Kidney (tissue), 13 donors: ENCODE measurements at regions not wholly inside any gene's neighbourhood (a gene's known extent, or its start where the extent isn't known, plus 50 kb on each side); places are given as distances from the start of the nearest gene placed in this dataset.
A peak's percentile ranks its signal among the peaks of the same experiment; 100 is the strongest.

Experiments used
- DNase-seq, 5 donors: peaks; one replicate each; pipeline ENCODE4 v3.0.0-alpha.2; 2013 to 2020
- FAIRE-seq: peaks from 2 replicates; lab custom pipeline; 2012; peaks lifted over from hg19 to GRCh38; lab: Jason Lieb, UNC
- H3K27ac ChIP-seq, 2 donors: one replicate each; pipeline ENCODE4 v1.7.0; 2013; ENCODE audit warnings: low read depth in 2 of 2, low read length in 2 of 2, inconsistent platforms in 1 of 2
- H3K27me3 ChIP-seq: one replicate; pipeline ENCODE4 v1.7.1; 2013; ENCODE audit warnings: low read length, inconsistent platforms; ENCODE audit not compliant: control insufficient read depth, insufficient read depth
- H3K36me3 ChIP-seq, 3 donors: one replicate each; pipeline versions ENCODE4 v1.7.0 to v1.7.1; 2013; ENCODE audit warnings: low read length in 3 of 3, control low read depth in 1 of 3, inconsistent platforms in 1 of 3; ENCODE audit not compliant: insufficient read depth in 3 of 3, control insufficient read depth in 2 of 3
- H3K4me1 ChIP-seq, 3 donors: one replicate each; pipeline versions ENCODE4 v1.7.0 to v1.7.1; 2013; ENCODE audit warnings: low read length in 3 of 3, inconsistent platforms in 1 of 3, low read depth in 1 of 3; ENCODE audit not compliant: control insufficient read depth in 2 of 3, insufficient read depth in 2 of 3
- H3K4me3 ChIP-seq, 3 donors: one replicate each; pipeline versions ENCODE4 v1.7.0 to v1.8.1; 2013; ENCODE audit warnings: low read length in 3 of 3, control low read depth in 1 of 3, inconsistent platforms in 1 of 3
- H3K9ac ChIP-seq, 3 donors: one replicate each; pipeline versions ENCODE4 v1.7.0 to v1.7.1; 2013; ENCODE audit warnings: low read length in 3 of 3, control low read depth in 1 of 3, inconsistent platforms in 1 of 3
- H3K9me3 ChIP-seq, 3 donors: one replicate each; pipeline versions ENCODE4 v1.7.0 to v1.7.1; 2013; ENCODE audit warnings: low read length in 3 of 3, control low read depth in 1 of 3, inconsistent platforms in 1 of 3; ENCODE audit not compliant: control insufficient read depth in 2 of 3, insufficient read depth in 1 of 3
- intact Hi-C: fragments of 100-400 bp; cut with DNase I; formaldehyde crosslinking; loops from one replicate; pipeline ENCODE4 v1.11.1; 2022
- TF ChIP-seq, protein P1 (sequence below): IDR thresholded peaks from 3 replicates; pipeline ENCODE4 v1.5.1; 2012; ENCODE audit warnings: mild to moderate bottlenecking, moderate library complexity, borderline replicate concordance; ENCODE audit not compliant: insufficient read depth; ENCODE audit errors: extremely low read depth
- donor health status: control.
- donor health status: control.
- donor health status: control.
- donor health status: control.
- donor health status: control.
- donor health status: DM: yes; HTN: yes; CAD: no.
- donor health status: Normal renal cell carcinoma (clear cell type).

DNA sequence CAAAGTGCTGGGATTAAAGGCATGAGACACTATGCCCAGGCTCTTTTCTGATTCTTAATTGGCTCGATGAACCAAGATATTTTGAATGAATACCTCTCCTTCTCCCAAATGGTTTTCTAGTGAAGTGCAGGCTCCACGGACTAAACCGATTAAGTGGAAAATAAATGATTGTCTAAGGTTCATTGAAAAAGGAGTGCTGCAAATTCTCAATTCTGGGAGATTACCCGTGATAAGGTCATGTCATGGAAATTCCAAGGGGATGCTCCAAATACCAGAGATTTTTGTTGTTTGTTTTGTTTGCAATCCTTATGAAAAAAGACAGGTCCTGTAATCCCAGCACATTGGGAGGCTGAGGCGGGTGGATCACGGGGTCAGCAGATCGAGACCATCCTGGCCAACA is 406.9 kb upstream of the TBL1XR1 start:
- Histone ChIP-seq H3K9me3 (no peaks in the 10 kb centered on the region), H3K27me3 (no peaks in the 10 kb centered on the region), H3K4me3 (no peak overlapping the region), H3K36me3 (no peaks in the 10 kb centered on the region), H3K4me1 (peaks cover 0 to 12% (median 6%) of the 10 kb centered on the region in 3 donors), H3K9ac (no peak overlapping the region), H3K27ac (no peak overlapping the region)
- intact Hi-C loops, result no loop called here
- TF ChIP-seq, protein P1, sequence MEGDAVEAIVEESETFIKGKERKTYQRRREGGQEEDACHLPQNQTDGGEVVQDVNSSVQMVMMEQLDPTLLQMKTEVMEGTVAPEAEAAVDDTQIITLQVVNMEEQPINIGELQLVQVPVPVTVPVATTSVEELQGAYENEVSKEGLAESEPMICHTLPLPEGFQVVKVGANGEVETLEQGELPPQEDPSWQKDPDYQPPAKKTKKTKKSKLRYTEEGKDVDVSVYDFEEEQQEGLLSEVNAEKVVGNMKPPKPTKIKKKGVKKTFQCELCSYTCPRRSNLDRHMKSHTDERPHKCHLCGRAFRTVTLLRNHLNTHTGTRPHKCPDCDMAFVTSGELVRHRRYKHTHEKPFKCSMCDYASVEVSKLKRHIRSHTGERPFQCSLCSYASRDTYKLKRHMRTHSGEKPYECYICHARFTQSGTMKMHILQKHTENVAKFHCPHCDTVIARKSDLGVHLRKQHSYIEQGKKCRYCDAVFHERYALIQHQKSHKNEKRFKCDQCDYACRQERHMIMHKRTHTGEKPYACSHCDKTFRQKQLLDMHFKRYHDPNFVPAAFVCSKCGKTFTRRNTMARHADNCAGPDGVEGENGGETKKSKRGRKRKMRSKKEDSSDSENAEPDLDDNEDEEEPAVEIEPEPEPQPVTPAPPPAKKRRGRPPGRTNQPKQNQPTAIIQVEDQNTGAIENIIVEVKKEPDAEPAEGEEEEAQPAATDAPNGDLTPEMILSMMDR, result no peak
- DNase-seq (no peak), FAIRE-seq (no peak)

- H3K9ac ChIP-seq, result no peak overlapping the region
- no peak overlapping the region for H3K27ac ChIP-seq
- H3K36me3 ChIP-seq, result no peaks in the 10 kb centered on the region
- intact Hi-C loops, result no loop called here
- DNase-seq (peak in 1 of 5 donors; percentile 16), FAIRE-seq (no peak)
- H3K9me3 ChIP-seq, result no peaks in the 10 kb centered on the region
- H3K27me3 ChIP-seq, result no peaks in the 10 kb centered on the region
- TF ChIP-seq, protein P1, result no peak
- H3K4me3 ChIP-seq, result no peak overlapping the region
- H3K4me1 ChIP-seq, result peaks cover 0 to 22% (median 9%) of the 10 kb centered on the region in 3 donors
Observed at GRCh38 chr3:177606891-177607290, 409.6 kb upstream of the TBL1XR1 start.

DNA sequence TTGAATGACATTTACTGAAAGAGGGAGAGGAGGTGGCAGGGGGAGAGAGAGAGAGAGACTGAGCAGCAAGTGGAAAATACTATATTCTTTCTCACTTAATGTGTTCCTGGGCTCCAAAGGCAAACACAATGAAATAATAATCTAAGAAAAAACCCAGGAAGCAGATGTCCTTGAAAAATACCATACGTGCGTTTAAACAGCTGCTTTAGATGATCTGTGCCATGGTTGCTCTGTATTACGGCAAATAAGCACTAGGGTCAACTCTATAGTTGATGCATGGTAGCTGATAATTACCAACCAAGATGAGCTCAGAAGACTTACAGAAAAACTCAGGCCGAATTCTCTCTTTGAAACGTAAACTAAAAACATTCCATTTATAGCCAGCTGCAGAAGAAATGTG is 410.3 kb upstream of the TBL1XR1 start:
- peaks cover 0 to 21% (median 8%) of the 10 kb centered on the region in 3 donors for H3K4me1 ChIP-seq
- no peak for FAIRE-seq
- H3K4me3 ChIP-seq, result no peak overlapping the region
- H3K36me3 ChIP-seq, result no peaks in the 10 kb centered on the region
- no peaks in the 10 kb centered on the region for H3K9me3 ChIP-seq
- H3K27me3 ChIP-seq, result no peaks in the 10 kb centered on the region
- TF ChIP-seq, protein P1, result no peak
- no peak for DNase-seq
- H3K9ac ChIP-seq, result no peak overlapping the region
- H3K27ac ChIP-seq, result no peak overlapping the region
- intact Hi-C loops, result no loop called here

GRCh38 chr3:177608443-177608842 is 411.2 kb upstream of the TBL1XR1 start:
- peaks cover 0 to 13% (median 3%) of the 10 kb centered on the region in 3 donors for H3K4me1 ChIP-seq

More at GRCh38 chr3:177608443-177608842, 411.2 kb upstream of the TBL1XR1 start:
- H3K4me3 ChIP-seq, result no peak overlapping the region
- H3K27ac ChIP-seq, result no peak overlapping the region
- no peaks in the 10 kb centered on the region for H3K36me3 ChIP-seq
- no peaks in the 10 kb centered on the region for H3K9me3 ChIP-seq
- no peak for FAIRE-seq
- H3K9ac ChIP-seq, result no peak overlapping the region
- no peak for DNase-seq
- TF ChIP-seq, protein P1, result no peak
- intact Hi-C loops, result no loop called here
- no peaks in the 10 kb centered on the region for H3K27me3 ChIP-seq
